Activated CD4-positive, alpha-beta T cell treated with anti-CD3 and anti-CD28 coated beads, Interleukin-10, Interleukin-2, amounts not matched to agents 100 ng/mL and 50 ng/mL, durations not matched to agents 16 hours and 8 hours (primary cell): ENCODE measurements at regions not wholly inside any gene's neighbourhood (a gene's known extent, or its start where the extent isn't known, plus 50 kb on each side); places are given as distances from the start of the nearest gene placed in this dataset.

Experiments
- DNase-seq: peaks from one replicate; pipeline ENCODE4 v3.0.0-alpha.2; 2020

- DNase-seq: no peak
Measured at GRCh38 chr2:150417278-150417677, 70.2 kb downstream of the RND3 start.

- DNase-seq: no peak
Measured at GRCh38 chr2:150415022-150415421, 72.4 kb downstream of the RND3 start.

GRCh38 chr2:150413910-150414309 lies 73.6 kb downstream of the RND3 start:
- DNase-seq: no peak

DNA sequence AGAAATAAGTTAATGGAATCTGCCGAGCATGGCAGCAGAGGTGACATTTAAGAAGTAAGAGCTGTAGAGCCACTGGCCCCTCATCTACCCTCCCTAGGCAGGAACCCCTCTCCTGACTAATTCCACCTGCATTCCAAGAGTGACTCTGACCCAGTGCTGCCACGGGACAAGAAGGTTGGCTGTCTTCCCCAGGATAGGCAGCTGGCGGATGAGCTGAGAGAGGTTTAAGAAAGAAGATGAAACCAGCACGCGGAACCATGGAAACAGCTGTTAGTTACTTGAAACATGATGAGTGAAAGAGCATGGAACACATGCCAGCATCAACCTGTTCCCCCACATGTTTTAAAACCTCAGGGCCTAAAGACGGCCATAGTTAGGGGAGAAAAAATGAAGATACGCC lies 74.1 kb downstream of the RND3 start:
- DNase-seq: no peak

DNA sequence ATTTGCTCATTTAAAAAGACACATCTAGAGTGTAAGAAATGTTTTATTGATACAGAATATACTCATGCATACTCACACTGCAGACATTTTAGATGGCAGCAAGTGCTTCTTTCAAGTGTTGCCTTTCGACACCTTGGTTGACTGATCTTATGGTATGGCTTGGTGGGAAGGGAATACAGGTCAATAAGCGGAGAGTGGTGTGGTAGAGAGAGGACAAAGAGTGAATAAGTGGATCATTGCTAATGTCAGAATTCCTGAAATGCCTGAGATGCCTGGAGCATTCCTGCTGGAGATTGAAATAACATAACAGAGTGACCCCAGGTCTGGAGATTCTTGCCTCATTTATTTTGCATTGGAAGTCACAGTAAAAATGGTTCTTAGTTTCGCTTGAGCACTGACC lies 76.7 kb downstream of the RND3 start:
- no peak for DNase-seq

DNA sequence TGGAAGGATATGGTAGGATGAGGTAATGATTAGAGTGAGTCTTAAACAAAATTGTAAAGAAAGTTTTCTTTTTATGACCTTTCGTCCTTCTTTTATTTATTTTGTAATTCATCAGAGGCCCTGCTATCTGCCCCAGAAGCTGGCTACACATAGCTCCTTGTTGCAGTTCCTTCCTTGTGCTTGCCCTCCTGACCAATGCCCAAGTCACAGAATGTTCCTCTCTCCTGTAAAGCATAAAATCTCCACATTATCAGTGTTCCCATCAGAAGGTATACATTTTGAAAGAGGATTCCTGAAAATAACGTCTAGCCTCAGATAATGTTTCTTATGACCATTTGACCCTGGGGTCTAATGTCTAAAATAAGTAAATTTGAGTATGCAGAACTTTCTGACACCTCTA lies 78.3 kb downstream of the RND3 start:
- no peak for DNase-seq

- DNase-seq: no peak
Measured at GRCh38 chr2:150404147-150404546, 83.3 kb downstream of the RND3 start.

DNA sequence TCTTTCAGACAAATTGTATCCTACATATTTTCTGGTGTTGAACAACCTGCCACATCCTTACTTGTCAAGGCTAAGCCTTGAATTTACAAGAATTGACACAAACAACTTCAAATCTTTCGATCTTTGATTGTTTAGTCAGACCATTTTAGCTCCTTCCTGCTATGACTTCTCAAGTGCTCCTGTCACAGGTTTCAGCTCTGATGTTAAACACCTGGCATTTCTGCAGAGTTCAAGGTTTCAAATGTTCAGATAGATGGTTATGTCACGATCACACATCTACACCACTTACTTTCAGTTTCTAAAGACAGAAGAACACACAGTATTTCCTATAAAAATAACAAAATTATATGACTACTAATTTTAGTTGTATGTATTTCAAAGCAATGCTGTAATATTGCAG lies 84.0 kb downstream of the RND3 start:
- DNase-seq: peak; percentile 7

DNA sequence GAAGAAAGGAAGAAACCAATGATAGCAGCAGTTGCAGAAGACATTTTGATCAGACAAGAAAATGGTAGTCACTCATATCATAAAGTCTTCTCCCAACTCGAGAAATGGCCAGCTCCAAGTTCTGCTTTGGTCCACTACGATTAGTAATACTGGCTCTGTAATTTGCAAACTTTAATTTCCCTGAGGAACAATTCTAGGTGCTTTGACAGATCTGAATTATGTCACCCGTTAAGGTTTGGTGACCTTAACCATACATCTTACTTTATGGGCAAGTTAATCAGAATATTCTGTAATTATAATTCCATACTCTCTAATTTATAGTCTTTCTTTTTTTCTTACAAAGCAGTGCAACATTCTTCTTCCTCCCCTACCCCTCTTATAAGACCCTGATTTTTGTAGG lies 84.5 kb downstream of the RND3 start:
- no peak for DNase-seq

DNA sequence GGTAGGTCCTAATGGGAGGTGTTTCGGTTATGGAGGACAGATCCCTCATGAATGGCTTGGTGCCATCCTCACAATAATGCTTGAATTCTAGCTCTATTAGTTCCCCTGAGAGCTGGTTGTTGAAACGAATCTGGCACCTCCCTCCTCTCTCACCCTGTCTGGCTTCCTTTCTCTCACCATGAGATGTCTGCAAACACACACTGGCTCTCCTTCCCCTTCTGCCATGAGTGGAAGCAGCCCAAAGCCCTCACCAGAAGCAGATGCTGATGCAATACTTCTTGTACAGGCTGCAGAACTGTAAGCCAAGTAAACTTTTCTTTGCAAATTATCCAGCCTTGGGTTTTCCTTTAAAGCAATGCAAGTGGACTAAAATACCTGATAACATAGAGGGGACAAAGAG lies 86.6 kb downstream of the RND3 start:
- DNase-seq: no peak

- DNase-seq: no peak
Measured at GRCh38 chr2:150392614-150393013, 94.9 kb downstream of the RND3 start.

DNA sequence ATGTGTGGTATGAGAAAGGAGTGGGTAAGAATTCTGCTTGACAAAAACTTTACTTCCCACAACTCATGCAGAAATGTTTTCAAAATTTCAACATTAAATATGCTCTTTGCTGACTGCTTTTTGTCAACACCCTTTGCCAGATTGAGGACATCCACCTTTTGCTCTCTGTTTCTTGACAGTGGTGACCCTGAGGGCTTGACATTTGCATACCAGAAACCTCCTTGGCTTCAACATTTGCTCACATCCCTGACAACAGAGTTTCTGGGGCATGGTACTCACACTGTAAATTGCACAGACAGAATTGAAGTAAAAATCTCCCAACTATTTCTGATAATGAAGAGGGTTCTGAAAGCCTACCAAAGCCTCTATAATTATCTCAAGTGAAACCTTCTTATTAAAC lies 95.7 kb downstream of the RND3 start:
- DNase-seq: no peak

DNA sequence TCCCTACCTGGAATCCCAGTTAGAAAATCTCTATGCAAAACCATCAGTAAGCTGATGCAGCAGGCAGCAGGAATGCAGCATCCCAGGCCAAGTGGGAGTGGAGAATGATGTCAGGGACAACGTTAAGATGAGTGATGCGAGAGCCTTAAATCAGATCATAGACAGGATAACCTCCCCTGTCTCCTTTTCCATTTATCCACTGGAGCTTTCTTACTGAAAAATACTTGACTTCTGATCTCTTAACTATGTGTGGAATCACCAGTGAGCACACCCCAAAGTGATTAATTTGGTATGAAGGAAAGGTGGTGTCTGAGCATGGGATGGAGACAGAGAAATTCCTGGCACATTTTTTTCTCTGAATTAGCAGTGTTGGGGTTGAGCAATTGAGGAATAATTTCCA lies 98.0 kb downstream of the RND3 start:
- no peak for DNase-seq

- no peak for DNase-seq
Measured at GRCh38 chr2:150388289-150388625, 99.2 kb downstream of the RND3 start.

- DNase-seq: no peak
Measured at GRCh38 chr2:150387586-150388288, 99.7 kb downstream of the RND3 start.

DNA sequence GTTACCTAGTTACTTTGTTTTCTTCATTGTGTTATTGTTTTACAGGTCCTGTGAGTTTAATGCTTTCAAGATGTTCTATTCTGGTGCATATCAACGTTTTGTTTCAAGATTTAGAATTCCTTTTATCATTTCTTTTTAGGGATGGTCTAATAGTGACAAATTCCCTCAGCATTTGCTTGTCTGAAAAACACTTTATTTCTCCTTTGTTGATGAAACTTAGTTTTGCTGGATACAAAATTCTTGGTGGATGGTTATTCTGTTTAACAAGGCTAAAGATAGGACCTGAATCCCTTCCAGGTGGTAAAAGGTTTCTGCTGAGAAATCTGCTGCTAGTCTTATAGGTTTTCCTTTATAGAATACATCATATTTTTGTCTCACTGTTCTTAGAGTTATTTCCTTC lies 102.3 kb downstream of the RND3 start:
- no peak for DNase-seq

DNA sequence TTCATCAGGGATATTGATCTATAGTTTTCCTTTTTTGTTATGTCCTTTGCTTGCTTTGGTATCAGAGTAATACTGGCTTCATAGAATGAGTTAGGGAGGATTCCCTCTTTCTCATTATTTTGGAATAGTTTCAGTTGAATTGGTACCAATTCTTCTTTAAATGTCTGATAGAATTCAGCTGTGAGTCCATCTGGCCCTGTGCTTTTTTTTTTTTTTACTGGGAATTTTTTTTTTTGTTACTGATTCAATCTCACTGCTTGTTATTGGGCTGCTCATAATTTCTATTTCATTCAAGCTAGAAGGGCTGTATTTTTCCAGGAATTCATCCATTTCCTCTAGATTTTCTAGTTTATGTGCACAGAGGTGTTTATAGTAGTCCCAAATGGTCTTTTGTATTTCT lies 103.9 kb downstream of the RND3 start:
- DNase-seq: no peak

GRCh38 chr2:150379166-150379565 lies 108.3 kb downstream of the RND3 start:
- DNase-seq: no peak

- DNase-seq: no peak
Measured at GRCh38 chr2:150378686-150379085, 108.8 kb downstream of the RND3 start.

GRCh38 chr2:150376553-150377335 lies 110.7 kb downstream of the RND3 start:
- DNase-seq: no peak

GRCh38 chr2:150375333-150375732 lies 112.1 kb downstream of the RND3 start:
- DNase-seq: no peak

DNA sequence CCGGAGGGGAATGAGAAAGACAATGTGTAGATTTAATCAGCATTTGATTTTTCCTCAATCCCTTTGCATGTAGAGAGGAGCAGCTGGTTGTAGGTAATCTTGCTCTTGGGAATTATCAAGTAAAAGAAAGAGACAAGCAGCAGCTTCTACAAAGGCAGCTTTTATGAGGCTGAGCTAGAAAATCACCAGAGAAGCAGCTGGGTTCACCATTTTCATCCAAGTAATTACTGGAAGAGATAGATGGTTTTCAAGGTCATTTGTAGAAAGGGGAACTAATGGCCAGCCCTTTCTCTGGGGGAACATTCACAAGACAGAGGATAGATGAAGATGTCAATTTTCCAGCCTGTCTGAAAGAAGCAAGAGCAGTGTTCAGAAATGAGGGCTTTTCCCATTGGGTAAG lies 113.0 kb downstream of the RND3 start:
- DNase-seq: no peak

GRCh38 chr2:150373374-150373773 lies 114.1 kb downstream of the RND3 start:
- no peak for DNase-seq

- no peak for DNase-seq
Measured at GRCh38 chr2:150371044-150371818, 116.2 kb downstream of the RND3 start.
